Heart left ventricle (tissue), 13 donors: ENCODE measurements at regions not wholly inside any gene's neighbourhood (a gene's known extent, or its start where the extent isn't known, plus 50 kb on each side); places are given as distances from the start of the nearest gene placed in this dataset.

Experiments used
- POLR2A ChIP-seq, 2 donors: fragments of 450-650 bp; IDR thresholded peaks; one replicate each; pipeline ENCODE4 v1.6.1; 2017; ENCODE audit warnings: antibody characterized with exemption in 2 of 2, mild to moderate bottlenecking in 2 of 2, moderate library complexity in 2 of 2
- TF ChIP-seq, protein P1 (sequence below), 12 donors: fragments of 200-600 bp; sonication (generic) in 4 of 12; IDR thresholded peaks; one replicate each; pipeline versions ENCODE4 v1.5.0 to v1.8.0; 2018 to 2022; ENCODE audit warnings: antibody characterized with exemption in 12 of 12, mild to moderate bottlenecking in 5 of 12
- donor health status: ischemic (EF 13 %, LVEDD 7.1; RV severe dilation, severe dysfunction).
- donor health status: DM: no; HTN: yes; CAD: no.
- donor health status: DM: no; HTN: no; CAD: no.
- donor health status: ischemic (EF 25% LVEDD 6.9; RV normal size, moderate dysfunction).
- donor health status: ischemic (EF 25% LVEDD 5.7; RV mildly dilated, moderate dysfunction).
- donor health status: ischemic (EF 35%, LVEDD 5.7; RV mildly dilated, moderate dysfunction).
- donor health status: nonischemic (EF 11% LVEDD 7.7; RV severe dilation, severe dysfunction).
- donor health status: DM: yes; HTN: yes; CAD: no.
- donor health status: PGD.
- donor health status: ischemic (EF 29% LVEDD 5.4; RV normal size, mild dysfunction).
- donor health status: nonischemic (EF 23%, LVEDD 6.1; RV moderate dilation, normal function).

DNA sequence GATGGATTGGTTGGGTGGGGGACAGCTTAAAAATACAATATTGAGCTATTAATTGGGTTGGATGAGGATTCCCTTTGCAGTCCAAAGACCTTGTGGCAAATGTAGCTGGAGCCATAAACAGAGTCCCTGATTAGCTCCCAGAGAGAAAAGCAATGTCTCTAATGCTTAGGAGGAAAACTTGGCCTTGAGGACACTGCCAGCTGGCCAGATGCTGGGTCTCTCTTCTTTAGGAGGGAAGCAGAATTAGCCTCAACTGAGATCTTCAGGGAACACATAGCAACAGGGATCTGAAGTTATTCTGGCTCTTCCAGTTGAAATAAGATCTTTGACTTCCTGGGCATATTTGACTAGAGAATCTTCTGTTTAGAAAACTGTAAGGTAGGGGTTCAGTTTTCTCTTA lies 121.7 kb upstream of the WWC1 start:
- no peak for TF ChIP-seq POLR2A (IDR thresholded peaks at IDR 0.05)
- TF ChIP-seq, protein P1, sequence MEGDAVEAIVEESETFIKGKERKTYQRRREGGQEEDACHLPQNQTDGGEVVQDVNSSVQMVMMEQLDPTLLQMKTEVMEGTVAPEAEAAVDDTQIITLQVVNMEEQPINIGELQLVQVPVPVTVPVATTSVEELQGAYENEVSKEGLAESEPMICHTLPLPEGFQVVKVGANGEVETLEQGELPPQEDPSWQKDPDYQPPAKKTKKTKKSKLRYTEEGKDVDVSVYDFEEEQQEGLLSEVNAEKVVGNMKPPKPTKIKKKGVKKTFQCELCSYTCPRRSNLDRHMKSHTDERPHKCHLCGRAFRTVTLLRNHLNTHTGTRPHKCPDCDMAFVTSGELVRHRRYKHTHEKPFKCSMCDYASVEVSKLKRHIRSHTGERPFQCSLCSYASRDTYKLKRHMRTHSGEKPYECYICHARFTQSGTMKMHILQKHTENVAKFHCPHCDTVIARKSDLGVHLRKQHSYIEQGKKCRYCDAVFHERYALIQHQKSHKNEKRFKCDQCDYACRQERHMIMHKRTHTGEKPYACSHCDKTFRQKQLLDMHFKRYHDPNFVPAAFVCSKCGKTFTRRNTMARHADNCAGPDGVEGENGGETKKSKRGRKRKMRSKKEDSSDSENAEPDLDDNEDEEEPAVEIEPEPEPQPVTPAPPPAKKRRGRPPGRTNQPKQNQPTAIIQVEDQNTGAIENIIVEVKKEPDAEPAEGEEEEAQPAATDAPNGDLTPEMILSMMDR (IDR thresholded peaks at IDR 0.05), result no peak
